Suppressor macrophage (primary cell): ENCODE measurements at regions not wholly inside any gene's neighbourhood (a gene's known extent, or its start where the extent isn't known, plus 50 kb on each side); places are given as distances from the start of the nearest gene placed in this dataset.

Experiments
- DNase-seq, 4 experiments: peaks; one replicate each; pipeline ENCODE4 v3.0.0-alpha.2; 2020 to 2022

DNA sequence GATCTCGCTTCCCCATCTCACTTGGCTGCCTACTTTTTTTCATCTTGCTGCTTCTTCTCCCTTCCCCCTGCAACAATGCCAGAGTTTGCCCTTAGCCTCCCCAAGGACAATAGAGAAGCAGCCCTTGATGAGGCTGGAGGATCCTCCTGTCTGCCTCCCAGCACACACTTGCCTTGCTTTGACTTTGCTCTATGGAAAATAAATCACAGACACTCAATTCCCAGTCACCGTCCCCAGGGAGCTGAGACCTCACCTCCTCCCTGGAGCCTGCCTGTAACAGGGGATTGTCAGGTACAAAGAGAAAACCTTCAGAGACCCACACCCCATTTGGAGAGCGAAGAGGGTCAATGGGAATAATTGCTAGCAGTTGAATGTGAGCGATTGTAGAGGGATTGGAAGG lies 242.1 kb upstream of the ZNF462 start:
- DNase-seq = no peak

- DNase-seq = no peak
Measured at GRCh38 chr9:106621313-106622163, 241.4 kb upstream of the ZNF462 start.

- DNase-seq = no peak
Measured at GRCh38 chr9:106622164-106622487, 240.8 kb upstream of the ZNF462 start.

DNA sequence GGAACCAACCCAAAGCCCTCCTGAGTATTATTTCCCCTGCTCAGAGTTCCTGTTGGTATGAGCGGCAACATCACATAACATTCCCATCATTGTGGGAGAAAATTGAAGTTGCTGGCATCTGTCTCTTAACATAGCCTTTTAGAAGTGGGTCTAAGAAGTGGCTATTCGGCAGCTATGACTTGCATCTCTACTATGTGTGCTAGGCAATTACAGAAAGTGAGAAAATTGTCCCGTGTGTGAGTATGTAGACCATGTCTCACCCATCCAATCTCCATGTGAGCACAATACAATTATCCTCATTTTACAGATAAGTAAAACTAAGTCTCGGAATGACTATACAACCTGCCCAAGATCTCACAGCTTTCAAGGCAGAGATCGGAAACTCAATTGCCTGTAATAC lies 239.4 kb upstream of the ZNF462 start:
- no peak for DNase-seq

DNA sequence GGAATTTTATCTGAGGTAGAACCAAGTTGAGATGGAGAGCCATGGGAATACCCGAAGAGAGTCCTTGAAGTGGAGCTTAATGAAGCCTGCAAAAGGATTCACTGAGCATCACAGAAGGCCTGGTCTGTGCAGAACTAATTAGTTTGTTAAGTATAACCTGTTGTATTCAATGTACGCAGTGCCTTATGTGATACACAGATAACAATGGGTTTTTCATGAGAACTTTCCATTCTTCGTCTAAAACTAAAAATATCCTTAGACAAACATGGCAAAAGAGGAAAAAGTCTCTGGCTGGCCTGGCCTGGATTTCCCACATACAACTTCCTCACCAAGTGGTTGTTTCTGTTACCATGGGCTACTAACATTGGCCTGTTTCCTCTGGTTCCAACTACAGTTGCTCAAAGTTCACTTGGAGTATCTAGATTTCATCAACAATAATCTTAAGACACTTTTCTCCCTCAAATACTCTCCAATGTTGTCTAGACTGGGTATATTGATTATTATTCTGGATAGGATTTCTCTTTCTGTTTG lies 237.6 kb upstream of the ZNF462 start:
- peak in 2 of 4 experiments; percentile 3 to 19 for DNase-seq

DNA sequence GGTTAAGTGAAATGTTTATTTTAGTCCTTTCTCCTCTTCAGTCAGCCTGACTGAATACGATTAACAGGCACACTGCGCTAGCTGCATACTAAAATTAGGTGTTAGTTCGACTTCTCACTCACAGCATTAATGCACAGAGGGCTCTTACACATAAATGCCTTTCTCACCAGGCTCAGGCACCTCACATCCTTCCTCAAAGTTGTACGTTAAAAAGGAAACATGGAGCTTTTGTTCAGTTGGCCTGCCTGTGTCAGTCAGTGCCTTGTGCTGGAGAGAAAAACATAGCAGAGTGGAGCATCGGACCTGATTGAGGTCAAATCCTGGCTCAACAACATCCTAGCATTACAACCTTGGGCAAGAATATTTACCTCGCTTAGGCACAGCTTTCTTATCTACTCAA lies 236.0 kb upstream of the ZNF462 start:
- DNase-seq = no peak

DNA sequence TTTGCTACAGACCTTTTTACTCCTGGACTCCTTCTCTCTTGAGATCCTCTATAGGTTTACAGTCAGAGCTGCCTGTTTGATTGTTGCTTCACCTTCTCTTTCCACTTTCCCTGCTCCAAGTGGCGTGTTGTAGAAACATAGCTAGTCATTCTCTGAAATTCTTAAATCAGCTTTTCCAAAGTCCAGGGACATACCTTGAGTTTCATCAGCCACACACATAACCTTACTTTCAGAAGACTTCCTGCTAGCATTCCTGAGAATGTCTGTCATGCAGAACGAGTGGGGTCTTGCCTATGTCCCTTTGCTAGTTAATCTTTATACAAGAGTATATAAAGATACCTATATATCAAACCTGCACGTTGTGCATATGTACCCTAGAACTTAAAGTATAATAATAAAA lies 230.3 kb upstream of the ZNF462 start:
- DNase-seq = no peak

DNA sequence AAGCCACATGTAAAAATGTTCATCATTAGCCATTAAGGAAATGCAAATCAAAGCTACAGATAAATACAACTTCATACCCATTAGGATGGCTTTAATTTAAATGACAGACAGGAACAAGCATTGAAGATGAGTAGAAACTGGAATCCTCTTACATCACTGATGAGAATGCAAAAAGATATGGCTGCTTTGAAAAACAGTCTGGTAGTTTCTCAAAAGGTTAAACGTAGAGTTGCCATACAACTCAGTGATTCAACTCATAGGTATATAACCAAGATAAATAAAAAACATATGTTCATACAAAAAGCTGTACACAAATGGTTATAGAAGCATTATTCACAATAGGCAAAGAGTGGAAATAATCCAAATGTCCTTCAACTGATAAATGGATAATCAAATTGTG lies 228.8 kb upstream of the ZNF462 start:
- no peak for DNase-seq

DNA sequence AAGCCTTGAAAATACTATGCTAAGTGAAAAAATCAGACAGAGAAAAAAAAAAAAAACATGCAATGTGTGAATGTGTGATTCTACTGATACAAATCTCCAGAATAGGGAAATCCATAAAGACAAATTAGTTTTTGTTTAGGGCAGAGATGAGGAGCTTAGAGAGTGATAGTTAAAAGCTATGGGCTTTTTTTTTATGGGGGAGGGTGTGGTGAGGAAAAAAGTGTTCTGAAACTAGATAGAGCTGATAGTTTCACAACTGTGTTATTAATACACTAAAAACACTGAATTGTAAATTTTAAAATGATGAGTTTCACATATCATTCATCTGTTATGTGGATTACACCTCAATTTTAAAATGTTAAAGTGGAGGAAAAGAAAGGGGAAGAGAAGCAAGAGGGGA lies 228.3 kb upstream of the ZNF462 start:
- DNase-seq = no peak

GRCh38 chr9:106637486-106637885 lies 225.5 kb upstream of the ZNF462 start:
- no peak for DNase-seq

GRCh38 chr9:106639873-106640568 lies 222.9 kb upstream of the ZNF462 start:
- DNase-seq = no peak

GRCh38 chr9:106643211-106643930 lies 219.6 kb upstream of the ZNF462 start:
- no peak for DNase-seq

GRCh38 chr9:106644661-106645060 lies 218.3 kb upstream of the ZNF462 start:
- DNase-seq = peak in 1 of 4 experiments; percentile 8

DNA sequence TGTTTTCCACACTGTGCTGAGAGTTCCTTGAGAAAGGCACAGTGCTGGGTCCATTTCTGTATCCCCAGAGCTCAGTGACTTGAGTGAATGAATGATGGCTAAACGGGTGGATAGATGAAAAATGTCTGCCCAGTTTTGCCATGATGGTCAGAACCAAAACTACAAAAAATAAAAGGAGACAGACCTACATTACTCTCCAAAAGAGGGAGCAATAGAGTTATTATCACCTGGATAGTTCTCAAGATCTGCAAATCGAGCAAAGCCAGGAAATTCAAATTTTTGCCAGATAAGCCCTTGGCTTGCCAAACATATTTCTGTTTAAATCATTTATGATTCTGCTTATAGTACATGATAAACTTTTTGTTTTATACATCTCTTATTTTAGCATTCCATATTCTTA lies 214.2 kb upstream of the ZNF462 start:
- DNase-seq = no peak

DNA sequence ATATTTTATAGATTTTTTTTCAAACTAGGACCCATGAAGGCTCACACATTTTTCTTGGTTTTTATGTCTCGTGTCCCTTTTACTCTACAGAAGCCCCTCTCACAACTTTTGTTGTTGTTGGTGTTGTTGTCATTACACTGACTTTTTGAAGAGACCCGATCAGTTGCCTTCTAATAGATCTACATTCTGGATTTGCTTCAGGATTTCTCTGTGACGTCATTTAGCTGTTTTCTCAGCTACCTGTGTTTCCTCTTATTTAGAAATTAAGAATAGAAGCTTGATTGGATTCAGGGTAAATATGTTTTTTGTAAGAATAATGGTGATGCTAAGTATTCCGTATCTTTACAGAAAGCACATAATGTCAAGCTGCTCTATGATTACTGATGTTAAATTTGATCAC lies 213.3 kb upstream of the ZNF462 start:
- DNase-seq = no peak

- DNase-seq = no peak
Measured at GRCh38 chr9:106653213-106653612, 209.8 kb upstream of the ZNF462 start.

DNA sequence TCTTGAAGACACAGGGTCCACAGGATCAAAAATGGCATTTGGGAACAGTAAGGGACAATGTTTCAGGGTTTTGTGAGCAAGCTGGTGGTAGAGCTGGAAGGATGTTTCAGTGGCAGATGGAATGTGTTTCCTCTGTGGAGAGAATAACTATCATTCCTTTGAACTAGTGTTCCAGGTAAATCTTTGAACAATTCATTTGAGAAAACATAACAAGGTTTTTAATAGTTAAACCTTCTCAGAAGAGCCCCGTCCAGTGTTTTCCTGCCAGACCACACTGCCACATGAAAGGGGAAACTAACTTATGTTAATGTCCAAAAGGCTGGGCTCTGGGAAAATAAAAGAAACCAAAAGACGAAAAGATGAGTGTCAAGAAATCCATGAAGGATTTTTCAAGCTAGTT lies 207.0 kb upstream of the ZNF462 start:
- no peak for DNase-seq

GRCh38 chr9:106657926-106658325 lies 205.0 kb upstream of the ZNF462 start:
- DNase-seq = no peak

GRCh38 chr9:106668534-106668933 lies 194.4 kb upstream of the ZNF462 start:
- no peak for DNase-seq

- DNase-seq = no peak
Measured at GRCh38 chr9:106669835-106670234, 193.1 kb upstream of the ZNF462 start.

GRCh38 chr9:106670418-106670817 lies 192.5 kb upstream of the ZNF462 start:
- no peak for DNase-seq

DNA sequence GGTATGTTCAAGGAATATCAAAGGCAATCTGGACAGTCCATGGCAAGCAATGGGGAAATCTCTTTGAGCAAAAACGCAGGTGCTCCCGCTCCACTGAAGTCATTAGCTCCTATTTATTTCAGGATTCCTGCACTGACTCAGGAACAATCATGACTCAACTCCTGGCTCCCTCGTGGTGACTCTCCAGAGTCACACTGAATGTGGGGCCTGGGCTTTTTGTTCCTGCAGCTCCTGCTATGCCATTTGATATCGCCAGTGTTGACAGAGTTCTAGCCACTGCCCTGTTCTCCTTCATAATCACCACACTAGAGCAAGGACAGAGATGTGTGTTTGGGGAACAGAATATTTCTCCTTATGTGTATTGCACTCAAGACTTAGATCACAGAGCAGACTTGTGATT lies 187.2 kb upstream of the ZNF462 start:
- DNase-seq = no peak

DNA sequence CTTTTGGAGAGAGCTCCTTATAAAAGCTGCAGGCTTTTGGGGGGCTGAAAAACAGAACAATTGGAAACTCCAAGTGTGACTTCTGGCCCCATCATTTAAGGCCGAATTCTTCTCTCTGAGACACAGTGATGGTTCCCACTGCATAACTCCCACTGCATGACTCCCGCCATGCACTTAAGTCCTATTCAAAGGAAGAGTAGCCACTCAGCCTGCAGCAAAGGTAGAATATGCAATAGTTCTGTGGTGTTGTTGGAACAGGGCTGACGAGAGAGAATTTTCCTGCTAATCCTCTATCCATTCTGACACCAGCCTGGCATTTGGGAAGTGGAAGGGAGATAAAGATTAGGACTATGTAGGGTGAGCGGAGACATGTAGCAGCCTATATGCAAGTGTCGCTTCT lies 185.6 kb upstream of the ZNF462 start:
- DNase-seq = no peak

DNA sequence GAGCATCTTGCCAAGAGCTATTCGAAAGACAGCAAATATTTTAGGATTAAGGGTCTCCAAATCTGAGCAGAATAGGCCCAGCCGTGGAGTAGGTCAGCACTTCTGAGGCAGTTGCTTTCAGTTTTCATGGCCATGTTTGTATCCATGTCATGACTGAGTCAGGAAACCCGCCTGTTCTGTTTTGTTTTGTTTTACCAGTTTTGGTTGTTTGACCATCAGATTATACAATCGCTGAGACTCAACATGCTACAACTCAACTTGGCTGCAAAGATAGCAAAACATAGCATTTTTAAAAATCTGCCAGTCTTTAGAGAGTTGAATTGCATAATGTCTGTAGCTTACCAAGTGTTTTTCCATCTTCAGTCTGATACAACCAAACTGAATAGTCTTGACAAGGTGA lies 185.1 kb upstream of the ZNF462 start:
- no peak for DNase-seq
